Fibroblast of the aortic adventitia (primary cell): ENCODE measurements at regions not wholly inside any gene's neighbourhood (a gene's known extent, or its start where the extent isn't known, plus 50 kb on each side); places are given as distances from the start of the nearest gene placed in this dataset.

Source experiments
- DNase-seq: peaks from one replicate; pipeline ENCODE4 v3.0.0-alpha.2; 2010; ENCODE audit warnings: low read depth
- H3K4me3 ChIP-seq: 2 replicates; pipeline ENCODE4 v1.5.1; 2011; ENCODE audit warnings: low read depth, mild to moderate bottlenecking, control low read depth, low read length, moderate library complexity
- TF ChIP-seq, protein P1 (sequence below): IDR thresholded peaks from 2 replicates; pipeline ENCODE4 v1.5.1; 2011; ENCODE audit warnings: mild to moderate bottlenecking, low read length, control low read depth, inconsistent platforms; ENCODE audit not compliant: insufficient read depth

GRCh38 chr5:124553911-124554310, 192.5 kb downstream of the ZNF608 start:
- DNase-seq, result no peak
- no peak overlapping the region for H3K4me3 ChIP-seq
- TF ChIP-seq, protein P1, sequence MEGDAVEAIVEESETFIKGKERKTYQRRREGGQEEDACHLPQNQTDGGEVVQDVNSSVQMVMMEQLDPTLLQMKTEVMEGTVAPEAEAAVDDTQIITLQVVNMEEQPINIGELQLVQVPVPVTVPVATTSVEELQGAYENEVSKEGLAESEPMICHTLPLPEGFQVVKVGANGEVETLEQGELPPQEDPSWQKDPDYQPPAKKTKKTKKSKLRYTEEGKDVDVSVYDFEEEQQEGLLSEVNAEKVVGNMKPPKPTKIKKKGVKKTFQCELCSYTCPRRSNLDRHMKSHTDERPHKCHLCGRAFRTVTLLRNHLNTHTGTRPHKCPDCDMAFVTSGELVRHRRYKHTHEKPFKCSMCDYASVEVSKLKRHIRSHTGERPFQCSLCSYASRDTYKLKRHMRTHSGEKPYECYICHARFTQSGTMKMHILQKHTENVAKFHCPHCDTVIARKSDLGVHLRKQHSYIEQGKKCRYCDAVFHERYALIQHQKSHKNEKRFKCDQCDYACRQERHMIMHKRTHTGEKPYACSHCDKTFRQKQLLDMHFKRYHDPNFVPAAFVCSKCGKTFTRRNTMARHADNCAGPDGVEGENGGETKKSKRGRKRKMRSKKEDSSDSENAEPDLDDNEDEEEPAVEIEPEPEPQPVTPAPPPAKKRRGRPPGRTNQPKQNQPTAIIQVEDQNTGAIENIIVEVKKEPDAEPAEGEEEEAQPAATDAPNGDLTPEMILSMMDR, result no peak

- DNase-seq, result no peak
- H3K4me3 ChIP-seq, result no peak overlapping the region
- TF ChIP-seq, protein P1, result no peak
Observed at GRCh38 chr5:124552526-124552925, 193.9 kb downstream of the ZNF608 start.

DNA sequence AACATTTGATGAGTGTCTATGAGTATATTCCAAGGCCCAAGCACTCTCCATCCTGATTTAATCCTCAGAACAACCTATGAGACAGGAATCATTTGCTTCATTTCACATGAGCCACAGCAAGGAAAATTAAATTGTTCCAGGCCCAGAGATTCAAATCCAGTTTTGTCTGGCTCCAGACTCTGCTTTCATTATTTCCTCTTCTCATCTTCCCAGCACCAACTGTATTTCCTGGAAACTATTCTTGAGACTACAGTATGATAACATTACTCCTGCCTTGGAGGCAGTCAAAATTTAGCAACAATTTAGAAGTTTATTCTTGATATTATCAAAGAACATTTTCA, 194.5 kb downstream of the ZNF608 start:
- TF ChIP-seq, protein P1, result no peak

DNA sequence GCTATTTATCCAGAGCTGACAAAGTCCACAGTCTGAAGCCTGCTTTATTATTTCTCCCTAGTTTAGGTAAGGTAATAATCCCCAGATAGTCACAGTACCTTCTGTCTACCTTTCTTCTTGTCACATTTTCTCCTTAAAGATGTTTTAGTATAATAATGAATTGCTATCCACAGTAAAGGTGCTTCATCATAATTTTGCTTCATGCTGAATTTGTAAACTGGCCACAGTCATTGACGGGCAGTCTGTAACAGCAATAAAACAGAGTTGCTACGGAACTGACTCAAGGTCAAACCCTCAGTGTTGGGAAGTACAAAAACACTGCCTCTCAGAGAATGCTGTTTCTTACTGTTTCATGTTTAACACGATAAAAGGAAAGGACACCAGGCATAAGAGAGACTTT, 195.7 kb downstream of the ZNF608 start:
- H3K4me3 ChIP-seq, result no peak overlapping the region
- no peak for DNase-seq
- TF ChIP-seq, protein P1, result no peak

More for the DNA sequence above, 194.5 kb downstream of the ZNF608 start:
- no peak for DNase-seq
- H3K4me3 ChIP-seq, result no peak overlapping the region

GRCh38 chr5:124549891-124550436, 196.5 kb downstream of the ZNF608 start:
- TF ChIP-seq, protein P1, result no peak

GRCh38 chr5:124546643-124547042, 199.8 kb downstream of the ZNF608 start:
- TF ChIP-seq, protein P1, result no peak
- H3K4me3 ChIP-seq, result no peak overlapping the region
- peak; percentile 30 for DNase-seq

More at GRCh38 chr5:124549891-124550436, 196.5 kb downstream of the ZNF608 start:
- no peak overlapping the region for H3K4me3 ChIP-seq
- no peak for DNase-seq

GRCh38 chr5:124544366-124545055, 201.9 kb downstream of the ZNF608 start:
- H3K4me3 ChIP-seq, result no peak overlapping the region
- no peak for DNase-seq
- TF ChIP-seq, protein P1, result no peak
